Endometrium (tissue), 2 donors: ENCODE measurements at regions not wholly inside any gene's neighbourhood (a gene's known extent, or its start where the extent isn't known, plus 50 kb on each side); places are given as distances from the start of the nearest gene placed in this dataset.
"Not testable (repeated sequence)": the region's sequence is repeated elsewhere in the genome, so short reads cannot be mapped to it uniquely, and the experiment has no call there.

Source experiments
- FAIRE-seq: peaks from 2 replicates; lab custom pipeline; 2012; peaks lifted over from hg19 to GRCh38; lab: Jason Lieb, UNC
- donor health status: control.
- donor health status: control.

- FAIRE-seq, result no peak
Observed at GRCh38 chr14:55847766-55848165, 267.8 kb downstream of the KTN1 start.

DNA sequence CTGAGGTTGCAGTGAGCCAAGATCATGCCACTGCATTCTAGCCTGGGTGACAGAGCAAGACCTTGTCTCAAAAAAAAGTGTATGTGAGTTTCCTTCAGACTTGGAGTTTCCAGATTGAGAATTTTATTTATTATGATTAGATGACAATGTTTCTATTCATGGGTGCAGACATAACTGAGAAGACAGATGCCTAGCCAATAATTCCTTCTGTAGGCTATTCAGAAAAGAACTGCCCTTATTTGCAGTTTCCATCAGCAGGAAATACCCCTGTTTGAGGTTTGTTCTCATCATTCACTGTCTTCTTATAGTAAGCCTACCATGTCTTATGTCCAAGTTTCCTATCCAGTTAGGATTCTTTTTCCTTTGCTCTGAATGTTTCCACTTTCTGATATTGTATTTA is 269.0 kb downstream of the KTN1 start:
- no peak for FAIRE-seq

DNA sequence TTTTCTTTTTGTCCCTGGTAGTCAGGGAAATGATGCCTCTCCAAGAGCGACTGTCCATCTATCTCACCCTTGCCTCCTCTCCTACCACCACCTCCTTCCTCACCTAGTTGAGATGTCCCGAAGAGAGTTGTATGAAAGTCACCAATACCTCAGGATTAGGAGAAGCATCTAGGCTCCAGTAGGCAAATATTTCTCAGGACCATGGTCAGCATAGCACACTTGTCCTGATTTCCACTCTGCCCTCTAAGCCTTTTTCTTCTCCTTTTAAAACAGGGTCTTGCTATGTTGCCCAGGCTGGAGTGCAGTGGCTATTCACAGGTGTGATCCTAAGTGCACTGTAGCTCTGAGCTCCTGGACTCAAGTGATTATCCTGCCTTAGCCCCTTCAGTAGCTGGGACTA is 268.4 kb upstream of the PELI2 start:
- FAIRE-seq, result no peak

GRCh38 chr14:55850825-55851241 is 267.4 kb upstream of the PELI2 start:
- no peak for FAIRE-seq

DNA sequence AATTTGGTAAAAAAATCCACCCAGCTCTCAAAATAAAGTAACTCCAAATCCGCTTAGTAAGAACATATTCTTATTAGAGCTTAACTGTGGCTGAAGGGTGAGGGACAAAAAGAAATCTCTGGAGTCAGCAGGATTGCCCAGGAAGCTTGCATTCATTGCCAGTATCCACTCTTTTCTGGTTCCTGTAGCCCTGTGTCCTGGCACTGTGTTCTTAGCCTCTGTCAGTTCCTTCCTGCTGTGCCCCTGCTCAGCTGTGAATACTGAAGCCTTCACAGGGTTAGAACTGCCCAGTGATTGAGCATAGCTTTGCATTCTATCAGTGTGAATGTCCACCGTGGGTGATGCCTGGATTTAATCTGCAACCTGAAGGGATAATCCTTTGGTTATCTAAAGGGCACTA is 266.9 kb upstream of the PELI2 start:
- FAIRE-seq, result no peak

DNA sequence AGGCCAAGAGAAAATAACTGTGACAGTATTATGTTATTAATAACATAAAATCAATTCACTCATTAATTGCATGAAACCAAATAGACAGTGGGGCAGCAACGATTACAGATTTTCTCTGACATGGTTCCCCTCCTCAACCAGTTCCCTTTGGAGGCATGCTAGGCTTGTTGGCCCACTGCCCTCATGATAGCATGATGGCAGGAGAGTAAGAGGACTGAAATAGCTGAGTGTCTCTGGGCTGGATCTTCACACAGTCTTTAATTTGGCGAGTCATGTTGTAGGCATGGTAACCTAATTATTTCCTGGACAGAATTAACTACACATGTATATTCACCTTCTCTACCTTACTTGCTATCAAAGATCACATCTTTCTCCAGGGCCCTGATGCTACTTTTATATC is 266.2 kb upstream of the PELI2 start:
- FAIRE-seq, result no peak

DNA sequence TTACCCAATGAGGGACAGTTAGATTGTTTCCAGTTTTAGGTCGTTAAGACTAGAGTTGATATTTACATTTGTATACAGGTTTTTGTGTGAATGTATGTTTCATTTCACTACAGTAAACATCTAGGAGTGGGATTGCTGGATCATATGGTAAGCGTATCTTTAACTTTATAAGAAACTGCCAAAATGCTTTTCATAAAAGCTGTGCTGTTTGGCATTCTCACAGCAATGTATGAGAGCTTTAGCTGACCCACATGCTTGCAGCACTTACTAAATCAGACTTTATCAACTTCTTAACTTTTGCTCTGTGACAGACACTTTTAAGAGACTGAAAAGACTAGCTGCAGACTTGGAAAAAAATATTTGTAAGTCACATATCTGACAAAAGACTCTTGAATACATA is 262.5 kb upstream of the PELI2 start:
- FAIRE-seq, result no peak

DNA sequence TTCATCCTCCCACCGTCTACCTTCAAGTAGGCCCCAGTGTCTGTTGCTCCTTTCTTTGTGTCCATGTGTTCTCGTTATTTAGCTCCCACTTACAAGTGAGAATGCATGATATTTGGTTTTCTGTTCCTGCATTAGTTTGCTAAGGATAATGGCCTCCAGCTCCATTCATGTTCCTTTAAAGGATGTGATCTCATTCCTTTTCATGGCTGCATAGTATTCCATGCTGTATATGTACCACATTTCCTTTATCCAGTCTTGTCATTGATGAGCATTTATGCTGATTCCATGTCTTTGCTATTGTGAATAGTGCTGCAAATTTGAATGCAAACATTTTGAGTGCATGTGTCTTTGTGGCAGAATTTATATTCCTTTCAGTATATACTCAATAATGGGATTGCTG is 259.6 kb upstream of the PELI2 start:
- no peak for FAIRE-seq

DNA sequence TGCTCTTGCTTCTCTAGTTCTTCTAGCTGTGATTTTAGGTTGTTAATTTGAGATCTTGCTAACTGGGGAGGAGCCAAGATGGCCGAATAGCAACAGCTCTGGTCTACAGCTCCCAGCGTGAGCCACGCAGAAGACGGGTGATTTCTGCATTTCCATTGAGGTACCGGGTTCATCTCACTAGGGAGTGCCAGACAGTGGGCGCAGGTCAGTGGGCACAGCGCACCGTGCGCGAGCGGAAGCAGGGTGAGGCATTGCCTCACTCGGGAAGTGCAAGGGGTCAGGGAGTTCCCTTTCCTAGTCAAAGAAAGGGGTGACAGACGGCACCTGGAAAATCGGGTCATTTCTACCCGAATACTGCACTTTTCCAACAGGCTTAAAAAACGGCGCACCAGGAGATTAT is 256.6 kb upstream of the PELI2 start:
- FAIRE-seq, result not testable (repeated sequence)

DNA sequence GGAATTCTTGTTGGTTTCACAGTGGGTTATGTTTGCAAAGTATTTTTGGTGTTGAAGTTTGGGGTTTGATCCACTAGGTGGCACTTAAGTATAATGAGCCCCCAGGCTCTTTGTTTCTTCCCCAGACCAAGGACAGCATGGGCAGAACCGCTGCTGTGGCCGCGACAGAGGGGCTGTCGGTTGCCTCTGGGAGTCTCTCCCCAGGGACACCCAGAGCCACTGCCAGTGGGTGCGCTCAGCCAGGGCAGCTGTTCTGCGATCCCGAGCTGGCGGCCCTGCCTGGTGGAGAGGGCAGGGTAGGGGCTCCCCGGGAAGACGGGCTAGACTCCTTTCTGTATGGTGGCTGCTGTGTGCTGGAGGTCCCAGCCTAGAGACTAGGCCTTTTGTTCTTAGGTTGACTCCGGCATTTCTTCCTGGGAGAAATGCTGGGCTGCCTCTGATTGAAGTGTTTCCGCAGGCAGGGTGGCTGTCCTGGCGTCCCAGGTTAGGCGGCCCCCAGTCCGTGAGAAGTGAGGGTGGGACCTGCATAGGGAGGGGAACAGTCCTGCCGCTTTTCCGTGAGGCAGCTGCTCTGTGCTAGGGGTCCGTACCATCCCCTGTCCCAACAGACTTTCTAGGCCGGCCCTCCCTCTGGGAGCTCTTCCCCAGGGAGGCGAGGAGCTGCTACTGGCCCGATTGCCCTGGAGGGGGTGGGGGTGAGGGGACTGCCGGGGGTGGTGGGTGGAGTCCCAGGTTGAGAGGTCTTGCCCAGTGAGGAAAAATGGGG is 253.1 kb upstream of the PELI2 start:
- no peak for FAIRE-seq

GRCh38 chr14:55867311-55867710 is 250.9 kb upstream of the PELI2 start:
- no peak for FAIRE-seq

DNA sequence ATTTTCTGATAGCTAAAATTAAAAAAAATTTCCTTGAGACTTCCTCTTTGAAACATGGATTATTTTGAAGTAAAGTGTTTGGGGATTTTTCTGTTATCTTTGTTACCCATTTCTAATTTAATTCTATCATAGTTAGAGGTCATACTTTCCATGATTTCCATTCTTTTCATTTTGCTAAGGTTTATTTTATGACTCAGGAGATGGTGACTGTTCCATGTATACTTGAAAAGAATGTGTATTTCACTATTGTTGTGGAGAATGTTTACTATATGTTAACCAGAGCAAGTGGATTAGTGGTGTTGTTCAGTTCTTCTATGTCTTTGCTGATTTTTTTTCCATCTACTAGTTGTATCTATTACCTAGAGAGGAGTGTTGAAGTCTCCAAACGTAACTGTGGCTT is 250.5 kb upstream of the PELI2 start:
- peak; percentile 31 for FAIRE-seq

- no peak for FAIRE-seq
Observed at GRCh38 chr14:55869397-55870049, 248.7 kb upstream of the PELI2 start.

GRCh38 chr14:55873169-55873568 is 245.0 kb upstream of the PELI2 start:
- FAIRE-seq, result no peak

GRCh38 chr14:55874785-55875184 is 243.4 kb upstream of the PELI2 start:
- no peak for FAIRE-seq

DNA sequence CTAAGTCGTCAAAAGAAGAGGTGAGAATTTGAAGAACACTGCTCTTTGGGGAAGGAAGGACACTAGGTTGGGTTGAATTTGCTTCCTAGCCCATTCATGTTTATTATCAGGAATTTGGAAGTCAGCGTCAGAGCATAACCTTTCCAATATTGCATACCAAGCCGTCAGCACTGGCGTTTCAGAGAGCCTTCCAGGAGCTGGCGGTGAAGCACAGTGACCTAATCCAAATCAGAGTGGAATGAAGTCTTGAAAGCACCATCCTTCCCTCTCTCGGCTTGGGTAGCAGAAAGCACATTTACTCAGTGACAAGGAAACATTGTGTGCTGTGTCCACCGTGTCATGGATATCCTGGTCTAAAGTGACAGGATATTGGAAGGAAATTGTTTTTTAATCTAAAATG is 240.3 kb upstream of the PELI2 start:
- FAIRE-seq, result no peak

GRCh38 chr14:55881577-55882241 is 236.5 kb upstream of the PELI2 start:
- FAIRE-seq, result no peak

DNA sequence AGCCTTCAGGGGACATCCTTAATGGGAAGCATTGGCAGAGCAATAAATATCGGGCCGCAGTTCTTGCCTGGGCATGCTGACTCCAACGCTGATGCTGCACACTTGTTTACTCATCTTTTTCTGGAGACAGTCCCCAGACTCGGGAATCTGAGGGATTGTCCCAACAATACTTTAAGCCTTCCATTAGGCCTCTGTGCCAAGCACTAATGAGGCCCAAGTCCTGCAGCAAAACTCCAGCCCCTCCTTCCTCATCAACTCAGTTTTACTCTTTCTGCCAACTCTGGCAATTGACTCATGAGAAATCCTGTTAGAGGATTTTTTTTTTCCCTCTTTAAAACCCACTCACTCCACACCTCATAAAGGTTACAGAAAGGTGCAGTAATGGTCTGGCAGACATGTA is 233.4 kb upstream of the PELI2 start:
- no peak for FAIRE-seq

- FAIRE-seq, result no peak
Observed at GRCh38 chr14:55889124-55889523, 229.1 kb upstream of the PELI2 start.

DNA sequence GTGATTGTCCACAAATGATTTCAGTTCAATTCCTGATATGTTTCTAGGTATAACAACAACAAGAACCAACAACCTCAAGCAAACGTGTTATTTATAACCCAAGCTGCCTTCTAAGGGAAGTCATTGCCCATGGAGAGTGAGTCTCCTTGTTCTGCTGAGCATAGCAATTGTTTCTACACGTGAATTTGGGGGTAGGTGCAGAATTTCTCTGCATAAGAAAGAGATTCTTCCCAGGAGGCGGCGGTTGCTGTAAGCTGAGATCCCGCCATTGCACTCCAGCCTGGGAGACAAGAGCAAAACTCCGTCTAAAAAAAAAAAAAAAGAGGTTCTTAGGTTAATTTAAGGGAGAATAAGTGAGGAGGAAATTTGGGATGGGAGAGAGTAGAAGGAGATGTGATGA is 226.5 kb upstream of the PELI2 start:
- no peak for FAIRE-seq

DNA sequence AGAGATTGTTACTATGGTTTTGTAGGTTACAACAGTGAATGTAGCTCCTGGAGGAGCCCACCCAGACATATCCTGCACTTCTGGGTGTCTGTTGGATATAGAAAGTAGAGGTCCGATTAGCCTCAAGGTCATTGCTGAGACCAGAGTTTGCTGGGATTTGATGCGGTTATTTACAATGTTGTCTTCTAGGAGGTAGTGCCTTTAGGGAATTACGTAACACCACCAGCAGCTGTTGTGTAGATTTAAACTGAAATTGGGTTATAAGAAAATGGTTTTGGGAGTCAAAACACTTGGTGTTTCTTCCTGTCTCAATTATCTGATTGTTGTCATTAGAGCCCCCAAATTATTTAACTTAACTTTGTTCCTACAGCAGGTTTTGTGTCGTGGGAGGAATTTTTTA is 225.3 kb upstream of the PELI2 start:
- no peak for FAIRE-seq

DNA sequence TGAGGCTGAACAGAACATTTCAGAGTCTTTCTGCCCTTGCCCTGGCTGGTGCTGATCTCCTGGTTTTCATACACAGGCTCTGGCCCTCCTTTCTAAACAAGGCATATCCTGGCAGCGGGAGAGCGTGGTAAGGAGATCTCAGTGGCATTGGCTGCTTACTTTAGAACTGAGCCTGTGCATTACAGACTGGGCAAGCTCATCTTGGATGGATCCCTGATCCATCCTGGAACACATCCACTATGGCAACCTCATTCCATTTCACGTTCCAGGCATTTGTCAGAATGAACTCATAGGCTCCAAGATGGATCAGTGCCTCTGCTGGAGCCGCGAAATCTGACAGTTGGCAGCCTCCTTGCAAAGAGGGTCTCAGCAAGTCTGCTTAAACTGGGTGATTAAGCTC is 224.5 kb upstream of the PELI2 start:
- no peak for FAIRE-seq

- FAIRE-seq, result no peak
Observed at GRCh38 chr14:55897031-55897430, 221.2 kb upstream of the PELI2 start.

- FAIRE-seq, result no peak
Observed at GRCh38 chr14:55898938-55899337, 219.3 kb upstream of the PELI2 start.
